HepG2 (cell line): ENCODE measurements at regions not wholly inside any gene's neighbourhood (a gene's known extent, or its start where the extent isn't known, plus 50 kb on each side); places are given as distances from the start of the nearest gene placed in this dataset.

Source experiments
- FOXM1 ChIP-seq: sonication (generic); formaldehyde crosslinking; IDR thresholded peaks from 2 replicates; pipeline ENCODE4 v1.5.0; 2020; ENCODE audit warnings: missing genetic modification reagents
- KDM5A ChIP-seq: fragments of 200-600 bp; sonication (generic); IDR thresholded peaks from 2 replicates; pipeline ENCODE4 v1.7.0; 2018; ENCODE audit warnings: antibody characterized with exemption, mild to moderate bottlenecking, low read length, borderline replicate concordance
- MYC ChIP-seq: sonication (generic); formaldehyde crosslinking; IDR thresholded peaks from 2 replicates; pipeline ENCODE4 v1.9.0; 2021; ENCODE audit warnings: missing genetic modification reagents, borderline replicate concordance
- POLR2AphosphoS5 ChIP-seq: IDR thresholded peaks from 2 replicates; pipeline ENCODE4 v1.6.1; 2012; ENCODE audit warnings: low read depth, low read length
- ZNF354B ChIP-seq: sonication (generic); formaldehyde crosslinking; IDR thresholded peaks from 2 replicates; pipeline ENCODE4 v1.8.0; 2022; ENCODE audit warnings: mild to moderate bottlenecking, missing genetic modification reagents
- ZNF513 ChIP-seq: sonication (generic); formaldehyde crosslinking; conservative IDR thresholded peaks from 2 replicates; pipeline ENCODE4 v1.5.0; 2020; ENCODE audit warnings: missing genetic modification reagents
- ZNF704 ChIP-seq: sonication (generic); formaldehyde crosslinking; IDR thresholded peaks from 2 replicates; pipeline ENCODE4 v1.8.1; 2023; ENCODE audit warnings: mild to moderate bottlenecking, inconsistent platforms, moderate library complexity, missing genetic modification reagents, borderline replicate concordance
- ZNF883 ChIP-seq: sonication (generic); formaldehyde crosslinking; IDR thresholded peaks from 2 replicates; pipeline ENCODE4 v1.5.1; 2020; ENCODE audit warnings: mild to moderate bottlenecking, missing genetic modification reagents; ENCODE audit errors: not compliant biosample characterization
- ZSCAN29 ChIP-seq: sonication (generic); formaldehyde crosslinking; conservative IDR thresholded peaks from 2 replicates; pipeline ENCODE4 v1.4.0; 2020; ENCODE audit warnings: mild to moderate bottlenecking, missing genetic modification reagents
- TF ChIP-seq, protein P1 (sequence below): sonication (generic); formaldehyde crosslinking; IDR thresholded peaks from 2 replicates; pipeline ENCODE4 v1.5.0; 2020; ENCODE audit warnings: mild to moderate bottlenecking, missing genetic modification reagents, moderate library complexity
- TF ChIP-seq, protein P2 (sequence below): IDR thresholded peaks from 2 replicates; pipeline ENCODE4 v1.6.1; 2016; ENCODE audit warnings: mild to moderate bottlenecking
- TF ChIP-seq, protein P3 (sequence below): sonication (generic); formaldehyde crosslinking; IDR thresholded peaks from 2 replicates; pipeline ENCODE4 v1.4.0; 2020; ENCODE audit warnings: missing genetic modification reagents
- TF ChIP-seq, protein P4 (sequence below): IDR thresholded peaks from 2 replicates; pipeline ENCODE4 v1.6.1; 2016

DNA sequence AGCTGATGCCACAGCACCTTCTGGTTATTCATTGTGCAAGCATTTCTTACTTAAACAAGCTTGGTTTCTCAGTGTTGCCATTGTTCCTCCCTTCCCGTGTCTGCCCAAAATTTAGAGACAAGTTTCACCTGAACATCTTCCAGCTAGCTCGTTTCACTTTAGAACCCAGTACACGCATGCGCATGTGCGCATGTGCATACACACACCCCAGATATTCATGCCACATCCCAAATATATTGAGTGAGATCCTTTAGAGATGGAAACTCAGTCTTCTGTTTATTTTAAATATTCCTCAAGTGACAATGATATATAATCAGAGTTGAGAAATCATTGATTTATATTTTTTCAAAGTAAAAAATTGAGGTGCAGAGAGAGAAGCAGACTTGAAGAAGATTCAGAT is 147.6 kb downstream of the PLK2 start:
- TF ChIP-seq MYC (CRISPR knock-in tag): no peak
- TF ChIP-seq, protein P1, sequence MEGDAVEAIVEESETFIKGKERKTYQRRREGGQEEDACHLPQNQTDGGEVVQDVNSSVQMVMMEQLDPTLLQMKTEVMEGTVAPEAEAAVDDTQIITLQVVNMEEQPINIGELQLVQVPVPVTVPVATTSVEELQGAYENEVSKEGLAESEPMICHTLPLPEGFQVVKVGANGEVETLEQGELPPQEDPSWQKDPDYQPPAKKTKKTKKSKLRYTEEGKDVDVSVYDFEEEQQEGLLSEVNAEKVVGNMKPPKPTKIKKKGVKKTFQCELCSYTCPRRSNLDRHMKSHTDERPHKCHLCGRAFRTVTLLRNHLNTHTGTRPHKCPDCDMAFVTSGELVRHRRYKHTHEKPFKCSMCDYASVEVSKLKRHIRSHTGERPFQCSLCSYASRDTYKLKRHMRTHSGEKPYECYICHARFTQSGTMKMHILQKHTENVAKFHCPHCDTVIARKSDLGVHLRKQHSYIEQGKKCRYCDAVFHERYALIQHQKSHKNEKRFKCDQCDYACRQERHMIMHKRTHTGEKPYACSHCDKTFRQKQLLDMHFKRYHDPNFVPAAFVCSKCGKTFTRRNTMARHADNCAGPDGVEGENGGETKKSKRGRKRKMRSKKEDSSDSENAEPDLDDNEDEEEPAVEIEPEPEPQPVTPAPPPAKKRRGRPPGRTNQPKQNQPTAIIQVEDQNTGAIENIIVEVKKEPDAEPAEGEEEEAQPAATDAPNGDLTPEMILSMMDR (CRISPR knock-in tag): no peak
- TF ChIP-seq, protein P2, sequence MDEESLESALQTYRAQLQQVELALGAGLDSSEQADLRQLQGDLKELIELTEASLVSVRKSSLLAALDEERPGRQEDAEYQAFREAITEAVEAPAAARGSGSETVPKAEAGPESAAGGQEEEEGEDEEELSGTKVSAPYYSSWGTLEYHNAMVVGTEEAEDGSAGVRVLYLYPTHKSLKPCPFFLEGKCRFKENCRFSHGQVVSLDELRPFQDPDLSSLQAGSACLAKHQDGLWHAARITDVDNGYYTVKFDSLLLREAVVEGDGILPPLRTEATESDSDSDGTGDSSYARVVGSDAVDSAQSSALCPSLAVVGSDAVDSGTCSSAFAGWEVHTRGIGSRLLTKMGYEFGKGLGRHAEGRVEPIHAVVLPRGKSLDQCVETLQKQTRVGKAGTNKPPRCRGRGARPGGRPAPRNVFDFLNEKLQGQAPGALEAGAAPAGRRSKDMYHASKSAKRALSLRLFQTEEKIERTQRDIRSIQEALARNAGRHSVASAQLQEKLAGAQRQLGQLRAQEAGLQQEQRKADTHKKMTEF (CRISPR knock-in tag): no peak
- no peak for TF ChIP-seq ZNF704
- TF ChIP-seq KDM5A: no peak
- TF ChIP-seq FOXM1 (CRISPR knock-in tag): no peak
- TF ChIP-seq ZNF513: no peak
- no peak for TF ChIP-seq ZSCAN29 (CRISPR knock-in tag)
- no peak for TF ChIP-seq POLR2AphosphoS5
- TF ChIP-seq, protein P3, sequence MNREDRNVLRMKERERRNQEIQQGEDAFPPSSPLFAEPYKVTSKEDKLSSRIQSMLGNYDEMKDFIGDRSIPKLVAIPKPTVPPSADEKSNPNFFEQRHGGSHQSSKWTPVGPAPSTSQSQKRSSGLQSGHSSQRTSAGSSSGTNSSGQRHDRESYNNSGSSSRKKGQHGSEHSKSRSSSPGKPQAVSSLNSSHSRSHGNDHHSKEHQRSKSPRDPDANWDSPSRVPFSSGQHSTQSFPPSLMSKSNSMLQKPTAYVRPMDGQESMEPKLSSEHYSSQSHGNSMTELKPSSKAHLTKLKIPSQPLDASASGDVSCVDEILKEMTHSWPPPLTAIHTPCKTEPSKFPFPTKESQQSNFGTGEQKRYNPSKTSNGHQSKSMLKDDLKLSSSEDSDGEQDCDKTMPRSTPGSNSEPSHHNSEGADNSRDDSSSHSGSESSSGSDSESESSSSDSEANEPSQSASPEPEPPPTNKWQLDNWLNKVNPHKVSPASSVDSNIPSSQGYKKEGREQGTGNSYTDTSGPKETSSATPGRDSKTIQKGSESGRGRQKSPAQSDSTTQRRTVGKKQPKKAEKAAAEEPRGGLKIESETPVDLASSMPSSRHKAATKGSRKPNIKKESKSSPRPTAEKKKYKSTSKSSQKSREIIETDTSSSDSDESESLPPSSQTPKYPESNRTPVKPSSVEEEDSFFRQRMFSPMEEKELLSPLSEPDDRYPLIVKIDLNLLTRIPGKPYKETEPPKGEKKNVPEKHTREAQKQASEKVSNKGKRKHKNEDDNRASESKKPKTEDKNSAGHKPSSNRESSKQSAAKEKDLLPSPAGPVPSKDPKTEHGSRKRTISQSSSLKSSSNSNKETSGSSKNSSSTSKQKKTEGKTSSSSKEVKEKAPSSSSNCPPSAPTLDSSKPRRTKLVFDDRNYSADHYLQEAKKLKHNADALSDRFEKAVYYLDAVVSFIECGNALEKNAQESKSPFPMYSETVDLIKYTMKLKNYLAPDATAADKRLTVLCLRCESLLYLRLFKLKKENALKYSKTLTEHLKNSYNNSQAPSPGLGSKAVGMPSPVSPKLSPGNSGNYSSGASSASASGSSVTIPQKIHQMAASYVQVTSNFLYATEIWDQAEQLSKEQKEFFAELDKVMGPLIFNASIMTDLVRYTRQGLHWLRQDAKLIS (CRISPR knock-in tag): no peak
- TF ChIP-seq, protein P4, sequence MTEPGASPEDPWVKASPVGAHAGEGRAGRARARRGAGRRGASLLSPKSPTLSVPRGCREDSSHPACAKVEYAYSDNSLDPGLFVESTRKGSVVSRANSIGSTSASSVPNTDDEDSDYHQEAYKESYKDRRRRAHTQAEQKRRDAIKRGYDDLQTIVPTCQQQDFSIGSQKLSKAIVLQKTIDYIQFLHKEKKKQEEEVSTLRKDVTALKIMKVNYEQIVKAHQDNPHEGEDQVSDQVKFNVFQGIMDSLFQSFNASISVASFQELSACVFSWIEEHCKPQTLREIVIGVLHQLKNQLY (CRISPR knock-in tag): no peak
- TF ChIP-seq ZNF883 (CRISPR knock-in tag): no peak
- no peak for TF ChIP-seq ZNF354B (CRISPR knock-in tag)
